Cardiac septum (tissue), 1 donor: ENCODE measurements at regions not wholly inside any gene's neighbourhood (a gene's known extent, or its start where the extent isn't known, plus 50 kb on each side); places are given as distances from the start of the nearest gene placed in this dataset.

Experiments used
- DNase-seq: peaks from one replicate; pipeline ENCODE4 v3.0.0-alpha.2; 2020; ENCODE audit warnings: low spot score
- intact Hi-C: fragments of 100-400 bp; cut with DNase I; formaldehyde crosslinking; loops from one replicate; pipeline ENCODE4 v1.14.0; 2022
- donor health status: DM: no; HTN: no; CAD: no.

- DNase-seq = no peak
- intact Hi-C loops = no loop called here
Observed at GRCh38 chrX:124274438-124275181, 57.9 kb upstream of the TEX13D start.

DNA sequence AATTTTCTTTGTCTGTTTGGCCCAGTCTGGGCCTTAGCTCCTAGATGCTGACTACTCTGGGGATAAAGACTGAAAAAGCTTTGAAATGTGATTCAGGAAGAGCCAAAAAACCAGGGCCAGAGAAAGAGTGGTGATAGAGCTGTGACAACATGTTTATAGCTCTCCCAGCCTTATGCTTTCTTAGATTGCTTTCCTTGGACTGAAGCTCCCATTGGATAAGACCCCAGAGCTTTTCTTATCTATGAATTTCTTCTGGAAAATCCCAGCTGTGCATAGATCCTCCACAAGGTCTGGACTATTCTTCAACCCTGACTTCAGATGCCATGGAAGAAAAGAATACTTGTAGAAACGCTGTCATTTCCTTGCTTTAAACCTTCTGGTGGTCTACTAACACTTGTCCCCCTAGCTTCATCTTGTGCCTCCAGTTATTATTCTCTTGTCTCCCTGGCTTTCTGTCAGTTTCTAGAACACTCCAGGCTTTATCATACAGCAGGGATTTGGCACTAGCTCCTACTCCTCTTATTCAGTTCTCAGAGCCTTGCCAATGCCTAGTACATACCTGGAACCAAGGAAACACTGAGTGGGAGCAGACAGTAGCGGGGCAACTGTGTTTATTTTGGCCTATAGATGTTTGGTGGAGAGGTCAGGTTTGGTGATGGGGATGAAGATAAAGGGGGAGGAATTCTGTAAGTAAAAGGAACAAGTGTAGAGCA lies 57.1 kb upstream of the TEX13D start:
- DNase-seq = no peak
- intact Hi-C loops = no loop called here

DNA sequence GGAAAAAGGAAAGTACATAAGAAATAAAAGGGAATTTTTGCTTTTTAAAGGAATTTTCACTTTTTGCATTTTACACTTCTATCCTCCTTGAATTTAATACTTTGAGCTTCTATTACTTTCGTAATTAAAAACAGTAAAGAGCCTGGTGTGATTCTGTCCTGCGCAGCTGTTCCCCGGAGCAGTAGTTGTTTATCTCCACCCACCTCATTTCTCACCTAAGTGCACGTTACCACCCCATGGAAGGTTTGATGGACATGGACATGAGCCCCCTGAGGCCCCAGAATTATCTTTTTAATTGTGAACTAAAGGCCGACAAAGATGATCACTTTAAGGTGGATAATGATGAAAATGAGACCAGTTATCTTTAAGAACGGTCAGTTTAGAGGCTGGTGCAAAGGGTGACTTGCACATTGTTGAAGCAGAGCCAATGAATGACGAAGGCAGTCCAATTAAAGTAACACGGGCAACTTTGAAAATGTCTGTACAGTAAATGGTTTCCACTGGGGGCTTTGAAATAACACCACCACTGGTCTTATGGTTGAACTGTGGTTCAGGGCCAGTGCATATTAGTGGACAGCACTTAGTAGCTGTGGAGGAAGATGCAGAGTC lies 52.1 kb upstream of the TEX13D start:
- DNase-seq = no peak
- intact Hi-C loops = no loop called here

GRCh38 chrX:124282580-124282979 lies 49.9 kb upstream of the TEX13D start:
- DNase-seq = no peak
- intact Hi-C loops = no loop called here
